HG03175 (cell line): ENCODE measurements at regions not wholly inside any gene's neighbourhood (a gene's known extent, or its start where the extent isn't known, plus 50 kb on each side); places are given as distances from the start of the nearest gene placed in this dataset.

Experiments
- ATAC-seq: cut with Tn5 transposase; IDR thresholded peaks from one replicate; pipeline ENCODE4 v1.9.1; 2021; ENCODE audit warnings: mild to moderate bottlenecking, moderate library complexity; ENCODE audit not compliant: unreplicated experiment

GRCh38 chr2:190807886-190808285 is 72.7 kb upstream of the GLS start:
- ATAC-seq, result no peak

DNA sequence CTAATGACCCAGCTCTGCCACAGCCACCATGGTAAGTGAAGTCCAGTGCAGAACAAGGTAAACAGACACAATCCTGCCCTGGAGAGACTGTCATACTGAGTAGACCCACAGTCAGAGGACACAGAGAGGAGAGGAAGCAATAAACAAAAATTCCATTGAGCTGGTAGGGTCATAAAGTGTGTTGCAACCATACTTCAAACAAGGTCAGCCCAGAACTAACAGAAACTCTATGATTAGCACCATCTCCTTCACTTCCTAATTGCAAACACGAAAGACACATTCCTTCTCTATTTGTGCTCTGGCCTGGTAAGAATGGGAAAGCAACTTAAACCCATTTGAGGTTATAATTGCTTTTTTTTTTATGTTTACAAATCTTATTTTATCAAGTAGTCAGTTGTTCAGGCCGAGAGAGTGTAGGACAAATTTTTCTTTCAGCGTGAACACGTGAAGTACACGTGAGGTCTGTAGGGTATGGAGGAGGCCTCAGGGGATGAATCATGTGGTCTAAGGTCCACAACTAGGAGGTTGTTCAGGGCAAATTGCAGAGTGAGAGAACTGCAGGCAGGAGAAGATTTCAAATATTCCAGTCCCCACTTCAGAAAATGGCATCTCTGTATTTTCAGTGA is 71.4 kb upstream of the GLS start:
- no peak for ATAC-seq

GRCh38 chr2:190809876-190810525 is 70.6 kb upstream of the GLS start:
- no peak for ATAC-seq

DNA sequence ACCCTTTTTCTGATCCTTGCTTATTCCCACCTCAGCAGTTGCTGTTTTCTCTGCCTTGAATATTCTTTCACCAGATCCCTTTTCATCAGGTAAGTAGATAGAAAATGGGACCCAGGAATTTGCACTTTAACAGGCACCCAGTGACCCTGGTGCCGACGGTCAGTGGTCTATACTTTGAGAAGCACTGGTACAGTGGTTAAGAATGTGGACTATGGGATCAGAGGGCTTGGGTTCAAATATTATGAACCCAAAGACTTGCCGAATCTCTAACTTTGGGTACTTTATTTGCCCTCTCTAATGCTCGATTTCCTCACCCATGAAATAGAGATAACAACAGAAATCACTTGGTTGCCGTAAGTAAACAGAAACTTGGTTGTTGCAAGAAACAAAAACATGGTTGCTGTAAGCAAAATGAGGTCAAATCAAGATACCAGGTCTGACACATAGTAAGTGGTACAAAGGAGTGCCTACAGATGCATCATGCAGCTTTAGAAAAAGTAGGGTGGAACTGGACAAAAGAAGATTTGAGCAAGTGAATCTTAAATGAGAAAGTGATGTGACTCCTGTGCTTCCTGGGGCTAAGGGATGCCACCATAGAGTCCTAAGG is 69.5 kb upstream of the GLS start:
- ATAC-seq, result no peak

DNA sequence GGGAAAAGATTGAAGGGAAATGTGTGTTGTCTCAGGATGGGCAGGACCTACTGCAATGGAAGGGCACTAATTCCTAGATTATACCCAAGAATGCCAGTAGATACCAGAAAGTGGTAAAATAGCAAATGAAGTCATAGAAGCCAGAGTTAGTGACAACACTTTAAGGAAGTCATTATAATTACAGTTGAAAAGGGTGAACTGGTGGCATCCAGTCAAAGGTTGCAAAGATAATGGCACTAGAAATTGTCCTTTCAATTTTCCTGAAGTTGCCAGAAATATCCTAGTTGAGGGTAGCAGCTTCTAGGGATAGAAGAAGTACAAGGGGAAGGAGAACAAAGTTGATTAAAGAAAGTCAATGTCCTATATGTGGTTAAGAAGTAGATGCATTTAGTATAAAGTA is 68.8 kb upstream of the GLS start:
- ATAC-seq, result no peak

DNA sequence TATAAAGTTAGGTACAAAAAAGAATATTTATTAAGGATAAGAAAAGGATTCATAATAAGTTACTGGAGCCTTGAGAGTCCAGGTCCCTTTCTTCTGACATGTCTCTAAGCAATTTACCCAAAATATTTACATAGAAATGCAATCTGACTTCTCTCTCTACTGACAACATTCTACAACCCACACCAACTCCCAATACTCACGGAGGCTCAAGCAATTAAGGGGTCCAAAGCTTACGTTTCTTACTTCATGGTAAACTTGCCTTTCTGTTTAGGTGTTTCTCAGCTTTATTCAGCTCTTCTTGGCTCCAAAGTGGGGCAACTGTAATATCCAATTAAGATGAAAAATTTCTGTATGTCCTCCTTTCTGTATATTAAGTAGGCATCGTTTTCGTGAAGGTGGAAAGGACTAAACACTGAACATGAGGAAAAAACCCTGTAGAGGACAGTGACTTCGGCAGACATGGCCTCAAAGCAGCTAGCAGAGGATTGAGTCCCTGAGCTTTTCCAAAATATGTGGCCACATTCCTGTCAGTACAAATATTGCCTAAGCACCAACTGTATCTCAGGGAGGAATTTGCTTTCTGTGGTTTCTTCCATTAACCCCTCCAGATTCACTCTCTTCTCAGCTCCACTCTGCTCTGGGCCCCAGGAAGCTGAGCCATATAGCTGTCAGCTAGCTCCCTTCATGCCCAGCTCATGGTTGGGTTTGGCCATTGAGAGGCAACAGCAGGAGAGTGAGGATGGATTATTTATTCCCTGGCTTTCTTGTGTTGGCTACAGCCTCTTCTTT is 67.9 kb upstream of the GLS start:
- no peak for ATAC-seq

- ATAC-seq, result no peak
Measured at GRCh38 chr2:190815226-190815625, 65.4 kb upstream of the GLS start.

- ATAC-seq, result no peak
Measured at GRCh38 chr2:190817082-190817481, 63.5 kb upstream of the GLS start.

GRCh38 chr2:190819840-190820301 is 60.8 kb upstream of the GLS start:
- ATAC-seq, result no peak

DNA sequence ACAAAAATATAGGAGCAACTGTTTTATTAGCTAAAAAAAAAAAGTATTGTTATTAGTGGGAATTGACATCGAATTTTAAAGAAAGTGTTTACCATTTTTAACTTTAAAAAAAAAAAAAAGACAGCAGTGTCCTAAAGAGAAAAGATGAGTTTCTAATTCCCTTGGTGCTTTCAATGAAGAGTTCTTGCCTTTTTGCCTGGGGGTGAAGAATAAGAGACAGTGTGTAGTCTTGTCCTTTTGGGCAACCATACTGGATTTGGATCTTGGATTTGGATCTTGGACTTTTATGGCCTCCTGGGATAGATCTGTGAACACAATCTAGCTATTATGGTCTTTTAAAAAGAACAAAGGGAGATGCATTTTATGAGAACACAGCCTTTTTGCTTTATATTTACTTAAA is 60.2 kb upstream of the GLS start:
- no peak for ATAC-seq

GRCh38 chr2:190822043-190822442 is 58.6 kb upstream of the GLS start:
- no peak for ATAC-seq

- no peak for ATAC-seq
Measured at GRCh38 chr2:190827720-190828119, 52.9 kb upstream of the GLS start.

GRCh38 chr2:190829642-190830041 is 51.0 kb upstream of the GLS start:
- ATAC-seq, result no peak
